Spleen (tissue), 7 donors: ENCODE measurements at regions not wholly inside any gene's neighbourhood (a gene's known extent, or its start where the extent isn't known, plus 50 kb on each side); places are given as distances from the start of the nearest gene placed in this dataset.

ENCODE experiments used
- POLR2A ChIP-seq, 3 donors: fragments of 450-650 bp; IDR thresholded peaks; one replicate each; pipeline ENCODE4 v1.5.1; 2017; ENCODE audit warnings: antibody characterized with exemption in 3 of 3, mild to moderate bottlenecking in 1 of 3
- POLR2AphosphoS5 ChIP-seq, 3 donors: sonication (generic); formaldehyde crosslinking; IDR thresholded peaks; one replicate each; pipeline ENCODE4 v1.5.1; 2017; ENCODE audit warnings: antibody characterized with exemption in 3 of 3
- TF ChIP-seq, protein P1 (sequence below), 11 experiments: fragments of 200-600 bp in 7 of 11; fragments of 450-650 bp in 4 of 11; sonication (generic) in 4 of 11; IDR thresholded peaks in 8 of 11; conservative IDR thresholded peaks in 3 of 11; 1 replicate in 7 of 11; 2 replicates in 4 of 11; pipeline versions ENCODE4 v1.4.0 to v1.8.0; 2016 to 2021; ENCODE audit warnings: antibody characterized with exemption in 11 of 11, inconsistent platforms in 4 of 11, mild to moderate bottlenecking in 1 of 11
- donor health status: DM: no; HTN: no; CAD: no; lungs with moderate emphysema.
- donor health status: DM: no; HTN: no; CAD: no.
- donor health status: DM: no; HTN: no; CAD: no.

GRCh38 chr1:238281418-238281817 lies 390.7 kb upstream of the ZP4 start:
- TF ChIP-seq POLR2A (IDR thresholded peaks at IDR 0.05) = no peak
- no peak for TF ChIP-seq POLR2AphosphoS5 (IDR thresholded peaks at IDR 0.05)
- TF ChIP-seq, protein P1, sequence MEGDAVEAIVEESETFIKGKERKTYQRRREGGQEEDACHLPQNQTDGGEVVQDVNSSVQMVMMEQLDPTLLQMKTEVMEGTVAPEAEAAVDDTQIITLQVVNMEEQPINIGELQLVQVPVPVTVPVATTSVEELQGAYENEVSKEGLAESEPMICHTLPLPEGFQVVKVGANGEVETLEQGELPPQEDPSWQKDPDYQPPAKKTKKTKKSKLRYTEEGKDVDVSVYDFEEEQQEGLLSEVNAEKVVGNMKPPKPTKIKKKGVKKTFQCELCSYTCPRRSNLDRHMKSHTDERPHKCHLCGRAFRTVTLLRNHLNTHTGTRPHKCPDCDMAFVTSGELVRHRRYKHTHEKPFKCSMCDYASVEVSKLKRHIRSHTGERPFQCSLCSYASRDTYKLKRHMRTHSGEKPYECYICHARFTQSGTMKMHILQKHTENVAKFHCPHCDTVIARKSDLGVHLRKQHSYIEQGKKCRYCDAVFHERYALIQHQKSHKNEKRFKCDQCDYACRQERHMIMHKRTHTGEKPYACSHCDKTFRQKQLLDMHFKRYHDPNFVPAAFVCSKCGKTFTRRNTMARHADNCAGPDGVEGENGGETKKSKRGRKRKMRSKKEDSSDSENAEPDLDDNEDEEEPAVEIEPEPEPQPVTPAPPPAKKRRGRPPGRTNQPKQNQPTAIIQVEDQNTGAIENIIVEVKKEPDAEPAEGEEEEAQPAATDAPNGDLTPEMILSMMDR (IDR thresholded peaks at IDR 0.05 in 8 of 11, conservative IDR thresholded peaks at IDR 0.05 in 3 of 11) = no peak
